ENCODE measurements at regions not wholly inside any gene's neighbourhood (a gene's known extent, or its start where the extent isn't known, plus 50 kb on each side); places are given as distances from the start of the nearest gene placed in this dataset.

DNA sequence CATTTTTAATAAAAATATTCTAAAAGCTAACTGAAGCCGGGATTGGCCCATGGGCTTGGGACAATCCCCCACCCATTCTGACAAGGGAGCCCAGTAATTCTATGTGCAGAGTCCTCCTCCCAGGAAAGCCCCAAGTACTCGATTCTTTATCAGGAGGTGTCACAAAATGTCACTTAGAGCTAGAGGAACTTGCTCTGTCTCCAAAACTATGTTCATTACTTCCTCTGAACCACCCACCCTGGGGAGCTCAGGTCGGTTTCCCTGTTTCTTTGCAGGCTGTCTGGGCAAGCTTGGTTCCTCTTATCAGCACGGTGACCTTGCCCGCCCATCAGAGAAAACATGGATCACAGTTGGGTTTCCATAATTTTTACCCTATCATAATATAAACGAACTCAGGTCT lies 430.6 kb upstream of the ID2 start:
- no peak overlapping the region for H3K18ac ChIP-seq (ENCODE audit: insufficient read length, low read depth, low read length)
- no peak overlapping the region for H2BK20ac ChIP-seq (ENCODE audit: low read depth, low read length, poor library complexity, severe bottlenecking)
- H2BK15ac ChIP-seq (ENCODE audit: low read depth, low read length): no peak overlapping the region
- no peak overlapping the region for H2AFZ ChIP-seq (ENCODE audit: low read length)
- no peaks in the 10 kb centered on the region for H3K79me1 ChIP-seq (ENCODE audit: insufficient read depth, low read depth, low read length, poor library complexity, severe bottlenecking)
- H3K4ac ChIP-seq (ENCODE audit: low read depth, low read length): no peak overlapping the region
- no peak overlapping the region for H2AK5ac ChIP-seq (ENCODE audit: insufficient read length, low read length)
- H3T11ph ChIP-seq (ENCODE audit: low read length): no peak overlapping the region
- Mint-ChIP-seq H3K36me3 (ENCODE audit: insufficient read depth in 1 of 3, low read depth in 3 of 3) (peaks cover 9 to 22% (median 17%) of the 10 kb centered on the region in 3 experiments), H3K4me1 (peaks cover 32 to 36% of the 10 kb centered on the region in 2 experiments), H3K27me3 (ENCODE audit: low read depth) (peaks cover 3% of the 10 kb centered on the region), H3K4me3 (no peak overlapping the region), H3K27ac (no peak overlapping the region), H3K9me3 (peaks cover 18 to 23% of the 10 kb centered on the region in 2 experiments)
- H4K20me1 ChIP-seq (ENCODE audit: control insufficient read depth, insufficient read depth, insufficient read length): no peaks in the 10 kb centered on the region
- no peaks in the 10 kb centered on the region for H3K79me2 ChIP-seq (ENCODE audit: insufficient read depth, low read length)
- H3K4me1 ChIP-seq (ENCODE audit: insufficient read depth, low read length): peaks cover 8% of the 10 kb centered on the region; the same call in 1 of the 2 replicates
- no peak overlapping the region for H3K9ac ChIP-seq (ENCODE audit: extremely low read depth, insufficient read length, low read length)
- no CpG with 5 or more reads among the region's 6 CpGs for WGBS (ENCODE audit: extremely low coverage, insufficient read length, low lambda C conversion rate)
- no peak overlapping the region for H4K5ac ChIP-seq (ENCODE audit: insufficient read length, low read depth, low read length)
- H3K14ac ChIP-seq (ENCODE audit: insufficient read depth, low read length): no peak overlapping the region
- H2BK5ac ChIP-seq (ENCODE audit: insufficient read length, low read length): no peak overlapping the region
- H3K27me3 ChIP-seq (ENCODE audit: insufficient read depth, low read length): no peaks in the 10 kb centered on the region
- no peak overlapping the region for H2BK120ac ChIP-seq (ENCODE audit: low read depth, low read length, poor library complexity, severe bottlenecking)
- TF ChIP-seq, protein P1, sequence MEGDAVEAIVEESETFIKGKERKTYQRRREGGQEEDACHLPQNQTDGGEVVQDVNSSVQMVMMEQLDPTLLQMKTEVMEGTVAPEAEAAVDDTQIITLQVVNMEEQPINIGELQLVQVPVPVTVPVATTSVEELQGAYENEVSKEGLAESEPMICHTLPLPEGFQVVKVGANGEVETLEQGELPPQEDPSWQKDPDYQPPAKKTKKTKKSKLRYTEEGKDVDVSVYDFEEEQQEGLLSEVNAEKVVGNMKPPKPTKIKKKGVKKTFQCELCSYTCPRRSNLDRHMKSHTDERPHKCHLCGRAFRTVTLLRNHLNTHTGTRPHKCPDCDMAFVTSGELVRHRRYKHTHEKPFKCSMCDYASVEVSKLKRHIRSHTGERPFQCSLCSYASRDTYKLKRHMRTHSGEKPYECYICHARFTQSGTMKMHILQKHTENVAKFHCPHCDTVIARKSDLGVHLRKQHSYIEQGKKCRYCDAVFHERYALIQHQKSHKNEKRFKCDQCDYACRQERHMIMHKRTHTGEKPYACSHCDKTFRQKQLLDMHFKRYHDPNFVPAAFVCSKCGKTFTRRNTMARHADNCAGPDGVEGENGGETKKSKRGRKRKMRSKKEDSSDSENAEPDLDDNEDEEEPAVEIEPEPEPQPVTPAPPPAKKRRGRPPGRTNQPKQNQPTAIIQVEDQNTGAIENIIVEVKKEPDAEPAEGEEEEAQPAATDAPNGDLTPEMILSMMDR (conservative IDR thresholded peaks at IDR 0.05): no peak
- H4K8ac ChIP-seq (replicated peaks; ENCODE audit: insufficient read length, low read depth, low read length): no peak overlapping the region
- H3K27ac ChIP-seq (ENCODE audit: insufficient read length, low read depth, low read length): no peak overlapping the region
- H3K23me2 ChIP-seq (ENCODE audit: insufficient read length, low read depth, low read length, poor library complexity, severe bottlenecking): no peaks in the 10 kb centered on the region
- H3K9me3 ChIP-seq (ENCODE audit: control insufficient read depth, low read depth, low read length): no peaks in the 10 kb centered on the region
- H2BK12ac ChIP-seq (ENCODE audit: insufficient read length, low read depth, low read length): no peak overlapping the region
- H4K91ac ChIP-seq (ENCODE audit: insufficient read length, low read depth, low read length): no peak overlapping the region
- H3K23ac ChIP-seq (ENCODE audit: insufficient read length, low read depth, low read length): no peak overlapping the region
- no peak for DNase-seq
- no peak overlapping the region for H3K56ac ChIP-seq (ENCODE audit: insufficient read length, low read depth, low read length)
- no peak overlapping the region for H3K4me2 ChIP-seq (ENCODE audit: insufficient read depth, insufficient read length, low read length)

Measured in H9 (cell line).